ENCODE measurements at regions not wholly inside any gene's neighbourhood (a gene's known extent, or its start where the extent isn't known, plus 50 kb on each side); places are given as distances from the start of the nearest gene placed in this dataset.

DNA sequence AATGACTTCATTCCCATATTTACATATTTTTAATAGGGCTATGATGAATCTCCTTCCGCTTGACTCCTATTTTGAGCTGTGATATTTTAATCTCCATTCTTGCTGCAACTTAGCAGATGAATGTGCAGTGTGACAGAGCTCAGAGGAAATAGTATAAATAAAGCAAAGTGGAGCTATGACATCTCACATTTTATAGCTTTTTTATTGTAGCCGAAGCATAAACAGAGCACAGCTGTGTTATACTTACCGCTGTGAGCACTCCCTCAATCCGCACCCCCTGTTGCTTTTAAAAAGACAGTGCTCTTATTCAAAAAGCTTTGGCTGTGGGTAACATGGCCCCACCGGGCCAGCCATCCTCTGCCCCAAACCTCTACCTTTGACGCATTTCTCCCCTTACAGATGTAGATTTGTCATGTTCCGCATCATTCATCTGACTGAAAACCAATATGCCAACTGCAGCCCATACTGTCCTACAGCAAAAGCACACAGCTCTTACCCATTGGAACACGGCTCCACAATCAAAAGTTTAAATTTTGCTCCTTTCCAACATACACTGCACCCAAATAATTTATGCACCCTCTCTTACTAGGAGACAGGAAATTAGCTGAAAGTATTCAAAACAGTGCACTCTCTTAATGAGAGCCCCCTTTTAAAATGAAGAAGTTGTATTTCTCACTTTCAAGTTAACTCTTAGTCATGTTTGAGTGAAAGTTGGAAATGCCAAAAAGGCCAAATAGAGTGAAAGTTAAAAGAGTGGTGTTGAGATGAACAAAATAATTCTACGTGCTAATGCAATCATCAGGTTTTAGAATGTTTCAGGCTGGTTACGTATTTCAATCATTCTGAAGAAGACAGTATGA lies 429.3 kb upstream of the SOX5 start:
- H3K4me1 ChIP-seq (ENCODE audit: control insufficient read depth, insufficient read depth, low read length, unreplicated experiment), result peaks cover 6% of the 10 kb centered on the region
- H3K27ac ChIP-seq (ENCODE audit: low read depth, low read length), result no peak overlapping the region
- no peak overlapping the region for H3K4me3 ChIP-seq (ENCODE audit: low read depth, low read length)
- no peaks in the 10 kb centered on the region for H3K36me3 ChIP-seq (ENCODE audit: insufficient read depth, low read length)
- H2AFZ ChIP-seq (ENCODE audit: low read length, unreplicated experiment), result no peak overlapping the region
- H3K27me3 ChIP-seq (ENCODE audit: insufficient read depth, low read length), result no peaks in the 10 kb centered on the region
- H3K79me2 ChIP-seq (ENCODE audit: control insufficient read depth, insufficient read depth, low read length, unreplicated experiment), result no peaks in the 10 kb centered on the region

- no peak overlapping the region for H3K27ac ChIP-seq (ENCODE audit: low read depth, low read length)
These were observed 425.0 kb upstream of the SOX5 start for GRCh38 chr12:24374452-24374851.

DNA sequence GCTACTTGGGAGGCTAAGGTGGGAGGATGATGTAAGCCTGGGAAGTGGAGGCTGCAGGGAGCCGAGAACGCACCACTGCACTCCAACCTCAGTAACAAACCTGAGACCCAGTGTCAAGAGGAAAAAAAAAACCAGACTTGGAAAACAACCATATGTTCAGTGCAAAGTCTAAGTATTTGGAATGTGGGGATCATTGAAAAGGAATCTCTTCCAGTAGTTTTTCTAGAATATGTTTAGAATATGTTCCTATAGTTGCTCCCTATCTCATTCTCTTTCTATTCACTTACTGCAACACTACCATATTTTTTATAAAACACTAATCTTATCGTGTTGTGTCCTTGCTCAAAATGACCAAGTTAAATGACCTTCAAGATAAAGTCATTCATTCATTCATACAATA lies 423.5 kb upstream of the SOX5 start:
- Histone ChIP-seq H3K4me3 (ENCODE audit: low read depth, low read length) (no peak overlapping the region), H2AFZ (ENCODE audit: low read length, unreplicated experiment) (no peak overlapping the region), H3K79me2 (ENCODE audit: control insufficient read depth, insufficient read depth, low read length, unreplicated experiment) (no peaks in the 10 kb centered on the region), H3K36me3 (ENCODE audit: insufficient read depth, low read length) (no peaks in the 10 kb centered on the region), H3K27me3 (ENCODE audit: insufficient read depth, low read length) (no peaks in the 10 kb centered on the region), H3K27ac (ENCODE audit: low read depth, low read length) (no peak overlapping the region), H3K4me1 (ENCODE audit: control insufficient read depth, insufficient read depth, low read length, unreplicated experiment) (no peaks in the 10 kb centered on the region)

More at GRCh38 chr12:24374452-24374851, 425.0 kb upstream of the SOX5 start:
- Histone ChIP-seq H3K27me3 (ENCODE audit: insufficient read depth, low read length) (no peaks in the 10 kb centered on the region), H3K4me1 (ENCODE audit: control insufficient read depth, insufficient read depth, low read length, unreplicated experiment) (no peaks in the 10 kb centered on the region), H3K4me3 (ENCODE audit: low read depth, low read length) (no peak overlapping the region), H2AFZ (ENCODE audit: low read length, unreplicated experiment) (no peak overlapping the region), H3K79me2 (ENCODE audit: control insufficient read depth, insufficient read depth, low read length, unreplicated experiment) (no peaks in the 10 kb centered on the region), H3K36me3 (ENCODE audit: insufficient read depth, low read length) (no peaks in the 10 kb centered on the region)

DNA sequence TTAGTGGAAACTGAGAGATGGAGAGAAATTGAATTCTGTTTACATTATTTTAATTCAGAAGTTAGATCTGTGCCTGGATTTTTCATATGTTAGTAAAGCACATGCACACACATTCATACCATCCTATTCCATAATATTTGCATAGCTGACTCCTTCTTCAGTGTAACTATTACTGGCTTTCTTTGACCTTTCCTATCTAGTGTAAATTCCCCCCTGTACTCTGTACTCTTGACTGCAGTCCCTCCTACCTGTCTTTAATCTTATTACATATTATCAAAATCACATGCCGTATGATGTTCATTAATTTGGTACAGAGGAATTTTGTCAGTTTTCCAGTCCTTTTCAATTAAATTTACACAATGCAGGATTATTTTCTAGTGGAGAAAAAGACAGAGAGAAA lies 417.0 kb upstream of the SOX5 start:
- Histone ChIP-seq H2AFZ (ENCODE audit: low read length, unreplicated experiment) (no peak overlapping the region), H3K4me1 (ENCODE audit: control insufficient read depth, insufficient read depth, low read length, unreplicated experiment) (no peaks in the 10 kb centered on the region), H3K36me3 (ENCODE audit: insufficient read depth, low read length) (no peaks in the 10 kb centered on the region), H3K27me3 (ENCODE audit: insufficient read depth, low read length) (no peaks in the 10 kb centered on the region), H3K4me3 (ENCODE audit: low read depth, low read length) (no peak overlapping the region), H3K27ac (ENCODE audit: low read depth, low read length) (no peak overlapping the region), H3K79me2 (ENCODE audit: control insufficient read depth, insufficient read depth, low read length, unreplicated experiment) (no peaks in the 10 kb centered on the region)

DNA sequence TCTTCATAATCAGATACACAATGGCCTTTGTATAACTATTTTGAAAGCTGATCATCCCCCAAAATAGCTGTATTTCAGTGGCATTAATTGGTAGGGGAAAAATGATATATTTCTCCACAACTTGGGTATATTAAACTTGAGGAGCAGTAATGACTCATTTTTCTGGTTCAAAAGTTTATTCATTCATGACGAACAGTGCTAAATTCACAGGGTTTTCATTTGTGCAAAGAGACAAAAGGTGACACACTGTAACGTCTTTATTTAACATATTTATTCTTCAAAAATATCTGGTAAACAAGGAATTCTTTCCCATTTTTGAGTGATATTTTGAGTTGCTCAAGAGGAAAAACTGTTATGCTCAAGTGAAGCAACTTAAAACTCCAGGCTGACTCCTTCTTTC lies 415.5 kb upstream of the SOX5 start:
- H3K36me3 ChIP-seq (ENCODE audit: insufficient read depth, low read length), result no peaks in the 10 kb centered on the region
- H3K27ac ChIP-seq (ENCODE audit: low read depth, low read length), result no peak overlapping the region
- H3K4me1 ChIP-seq (ENCODE audit: control insufficient read depth, insufficient read depth, low read length, unreplicated experiment), result no peaks in the 10 kb centered on the region
- no peaks in the 10 kb centered on the region for H3K79me2 ChIP-seq (ENCODE audit: control insufficient read depth, insufficient read depth, low read length, unreplicated experiment)
- H3K27me3 ChIP-seq (ENCODE audit: insufficient read depth, low read length), result no peaks in the 10 kb centered on the region
- H2AFZ ChIP-seq (ENCODE audit: low read length, unreplicated experiment), result no peak overlapping the region
- no peak overlapping the region for H3K4me3 ChIP-seq (ENCODE audit: low read depth, low read length)

GRCh38 chr12:24363177-24363754 lies 413.8 kb upstream of the SOX5 start:
- H3K4me1 ChIP-seq (ENCODE audit: control insufficient read depth, insufficient read depth, low read length, unreplicated experiment), result no peaks in the 10 kb centered on the region
- no peak overlapping the region for H3K27ac ChIP-seq (ENCODE audit: low read depth, low read length)
- no peak overlapping the region for H3K4me3 ChIP-seq (ENCODE audit: low read depth, low read length)
- no peak overlapping the region for H2AFZ ChIP-seq (ENCODE audit: low read length, unreplicated experiment)
- H3K36me3 ChIP-seq (ENCODE audit: insufficient read depth, low read length), result no peaks in the 10 kb centered on the region
- H3K27me3 ChIP-seq (ENCODE audit: insufficient read depth, low read length), result no peaks in the 10 kb centered on the region
- no peaks in the 10 kb centered on the region for H3K79me2 ChIP-seq (ENCODE audit: control insufficient read depth, insufficient read depth, low read length, unreplicated experiment)

GRCh38 chr12:24361877-24362580 lies 412.6 kb upstream of the SOX5 start:
- Histone ChIP-seq H3K27me3 (ENCODE audit: insufficient read depth, low read length) (no peaks in the 10 kb centered on the region), H3K4me3 (ENCODE audit: low read depth, low read length) (no peak overlapping the region), H3K27ac (ENCODE audit: low read depth, low read length) (no peak overlapping the region), H3K79me2 (ENCODE audit: control insufficient read depth, insufficient read depth, low read length, unreplicated experiment) (no peaks in the 10 kb centered on the region), H2AFZ (ENCODE audit: low read length, unreplicated experiment) (no peak overlapping the region), H3K4me1 (ENCODE audit: control insufficient read depth, insufficient read depth, low read length, unreplicated experiment) (no peaks in the 10 kb centered on the region), H3K36me3 (ENCODE audit: insufficient read depth, low read length) (no peaks in the 10 kb centered on the region)

GRCh38 chr12:24360907-24361306 lies 411.4 kb upstream of the SOX5 start:
- Histone ChIP-seq H3K4me1 (ENCODE audit: control insufficient read depth, insufficient read depth, low read length, unreplicated experiment) (no peaks in the 10 kb centered on the region), H3K27ac (ENCODE audit: low read depth, low read length) (no peak overlapping the region), H3K27me3 (ENCODE audit: insufficient read depth, low read length) (no peaks in the 10 kb centered on the region), H3K79me2 (ENCODE audit: control insufficient read depth, insufficient read depth, low read length, unreplicated experiment) (no peaks in the 10 kb centered on the region), H3K36me3 (ENCODE audit: insufficient read depth, low read length) (no peaks in the 10 kb centered on the region), H3K4me3 (ENCODE audit: low read depth, low read length) (no peak overlapping the region), H2AFZ (ENCODE audit: low read length, unreplicated experiment) (no peak overlapping the region)

DNA sequence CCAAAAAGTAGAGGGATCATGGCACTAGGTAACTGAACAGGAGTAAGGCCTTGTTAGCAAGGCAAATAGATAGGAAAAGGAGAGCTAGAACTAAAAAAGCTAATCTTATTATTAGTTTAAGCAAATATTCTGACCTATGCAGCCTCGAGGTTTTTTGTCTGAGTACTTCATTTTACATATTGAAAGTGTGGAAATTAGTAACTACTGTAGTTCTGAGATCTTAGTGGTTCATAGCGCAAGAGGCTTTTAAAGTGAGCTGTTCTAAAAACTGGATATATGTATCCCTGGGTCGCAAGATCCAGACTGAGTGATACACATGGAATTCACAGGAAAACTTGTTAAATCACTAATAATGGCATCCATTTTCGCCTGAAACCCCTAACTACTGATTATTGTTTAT lies 411.0 kb upstream of the SOX5 start:
- H3K27me3 ChIP-seq (ENCODE audit: insufficient read depth, low read length), result no peaks in the 10 kb centered on the region
- no peaks in the 10 kb centered on the region for H3K79me2 ChIP-seq (ENCODE audit: control insufficient read depth, insufficient read depth, low read length, unreplicated experiment)
- H3K36me3 ChIP-seq (ENCODE audit: insufficient read depth, low read length), result no peaks in the 10 kb centered on the region
- H2AFZ ChIP-seq (ENCODE audit: low read length, unreplicated experiment), result no peak overlapping the region
- no peaks in the 10 kb centered on the region for H3K4me1 ChIP-seq (ENCODE audit: control insufficient read depth, insufficient read depth, low read length, unreplicated experiment)
- no peak overlapping the region for H3K27ac ChIP-seq (ENCODE audit: low read depth, low read length)
- H3K4me3 ChIP-seq (ENCODE audit: low read depth, low read length), result no peak overlapping the region

DNA sequence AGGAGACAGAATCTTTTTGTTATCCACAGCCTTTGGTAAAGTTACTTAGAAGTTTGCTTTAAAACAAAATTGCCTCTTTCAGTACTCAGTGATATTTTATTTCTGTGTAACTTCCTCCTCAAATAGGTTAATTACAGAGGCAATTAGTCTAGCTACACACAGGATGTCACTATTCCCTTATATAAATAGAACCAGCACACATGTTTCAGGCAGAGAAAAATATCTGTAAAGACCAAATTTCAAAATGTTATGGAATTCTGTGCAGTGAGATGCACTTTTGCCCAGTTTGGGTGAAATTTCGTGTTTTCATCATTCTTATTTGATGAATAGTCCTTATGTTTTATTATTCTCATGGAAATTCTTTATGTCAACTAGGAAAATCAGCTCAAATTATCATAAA lies 410.6 kb upstream of the SOX5 start:
- Histone ChIP-seq H3K79me2 (ENCODE audit: control insufficient read depth, insufficient read depth, low read length, unreplicated experiment) (no peaks in the 10 kb centered on the region), H3K27me3 (ENCODE audit: insufficient read depth, low read length) (no peaks in the 10 kb centered on the region), H3K4me1 (ENCODE audit: control insufficient read depth, insufficient read depth, low read length, unreplicated experiment) (no peaks in the 10 kb centered on the region), H3K36me3 (ENCODE audit: insufficient read depth, low read length) (no peaks in the 10 kb centered on the region), H2AFZ (ENCODE audit: low read length, unreplicated experiment) (no peak overlapping the region), H3K27ac (ENCODE audit: low read depth, low read length) (no peak overlapping the region), H3K4me3 (ENCODE audit: low read depth, low read length) (no peak overlapping the region)

DNA sequence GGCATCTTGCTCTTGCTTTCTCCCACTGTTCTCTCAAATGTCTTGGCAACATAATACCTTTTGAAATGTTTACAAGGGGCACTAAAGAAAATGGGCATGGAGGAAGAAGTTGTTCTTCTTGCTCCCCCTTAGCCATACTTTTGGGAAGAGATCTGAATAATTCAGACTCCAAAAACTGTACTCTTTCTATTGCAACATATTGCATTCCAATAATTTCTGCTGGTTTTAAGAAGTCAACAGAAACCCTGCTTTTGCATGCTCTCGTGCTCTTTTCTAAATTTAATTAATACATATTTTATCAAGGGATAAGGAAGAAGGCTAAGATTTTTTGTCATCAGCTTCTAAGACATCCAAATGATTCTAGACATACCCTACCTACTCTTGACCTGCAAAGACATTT lies 409.9 kb upstream of the SOX5 start:
- Histone ChIP-seq H3K4me1 (ENCODE audit: control insufficient read depth, insufficient read depth, low read length, unreplicated experiment) (no peaks in the 10 kb centered on the region), H3K27ac (ENCODE audit: low read depth, low read length) (no peak overlapping the region), H3K4me3 (ENCODE audit: low read depth, low read length) (no peak overlapping the region), H2AFZ (ENCODE audit: low read length, unreplicated experiment) (no peak overlapping the region), H3K27me3 (ENCODE audit: insufficient read depth, low read length) (no peaks in the 10 kb centered on the region), H3K36me3 (ENCODE audit: insufficient read depth, low read length) (no peaks in the 10 kb centered on the region), H3K79me2 (ENCODE audit: control insufficient read depth, insufficient read depth, low read length, unreplicated experiment) (no peaks in the 10 kb centered on the region)
